PC-3 (cell line): ENCODE measurements at regions not wholly inside any gene's neighbourhood (a gene's known extent, or its start where the extent isn't known, plus 50 kb on each side); places are given as distances from the start of the nearest gene placed in this dataset.
"Not testable (repeated sequence)": the region's sequence is repeated elsewhere in the genome, so short reads cannot be mapped to it uniquely, and the experiment has no call there.

ENCODE experiments used
- ATAC-seq: fragments of 200-7000 bp; cut with Tn5 transposase; 2 replicates; pipeline ENCODE4 v1.9.1; 2020; ENCODE audit warnings: mild to moderate bottlenecking, moderate library complexity
- BruUV-seq: library from RNA; stranded (reverse); fragments of 400-500 nt; replicated peaks from 2 replicates; lab custom pipeline; 2021; lab: Mats Ljungman, UMichigan
- CTCF ChIA-PET: fragments of 300-600 bp; sonication (Branson Sonifier 250); formaldehyde crosslinking; loops from one replicate; lab custom pipeline; 2022; ENCODE audit warnings: antibody characterized with exemption; lab: Charles Lee
- POLR2A ChIA-PET: fragments of 300-600 bp; sonication (Branson Sonifier 250); formaldehyde crosslinking; loops from one replicate; lab custom pipeline; 2022; ENCODE audit warnings: antibody characterized with exemption; ENCODE audit not compliant: unreplicated experiment; lab: Charles Lee
- DNase-seq: peaks from one replicate; pipeline ENCODE4 v3.0.0-alpha.2; 2015
- H2AFZ ChIP-seq: fragments of 300-600 bp; sonication (generic); 2 replicates; pipeline ENCODE4 v1.6.0; 2016; ENCODE audit warnings: antibody characterized with exemption, low read length
- H3F3A ChIP-seq: fragments of 300-600 bp; sonication (generic); one replicate; pipeline ENCODE4 v1.6.0; 2017; ENCODE audit warnings: antibody characterized with exemption, low read length, control low read depth, mild to moderate bottlenecking; ENCODE audit not compliant: unreplicated experiment
- H3K27ac ChIP-seq: fragments of 300-600 bp; sonication (generic); 2 replicates; pipeline ENCODE4 v1.5.1; 2016; ENCODE audit warnings: mild to moderate bottlenecking, low read length
- H3K27me3 ChIP-seq: fragments of 300-600 bp; sonication (generic); 2 replicates; pipeline ENCODE4 v1.6.1; 2016; ENCODE audit warnings: low read length, mixed read lengths
- H3K36me3 ChIP-seq: fragments of 300-600 bp; sonication (generic); 2 replicates; pipeline ENCODE4 v1.6.1; 2016; ENCODE audit warnings: low read depth, mixed run types, low read length, mixed read lengths
- H3K4me1 ChIP-seq: fragments of 300-600 bp; sonication (generic); 2 replicates; pipeline ENCODE4 v1.5.1; 2016; ENCODE audit warnings: low read length; ENCODE audit not compliant: insufficient read depth
- H3K4me2 ChIP-seq: fragments of 300-600 bp; sonication (generic); 2 replicates; pipeline ENCODE4 v1.6.0; 2016; ENCODE audit warnings: low read length
- H3K4me3 ChIP-seq: fragments of 300-600 bp; sonication (generic); 2 replicates; pipeline ENCODE4 v1.5.1; 2016; ENCODE audit warnings: mild to moderate bottlenecking, low read length, mixed read lengths
- H3K79me2 ChIP-seq: fragments of 300-600 bp; sonication (generic); 2 replicates; pipeline ENCODE4 v1.6.1; 2017; ENCODE audit warnings: low read length, mixed read lengths
- H3K9ac ChIP-seq: fragments of 300-600 bp; sonication (generic); 2 replicates; pipeline ENCODE4 v1.6.0; 2016; ENCODE audit warnings: mild to moderate bottlenecking, low read length
- H3K9me2 ChIP-seq: fragments of 300-600 bp; sonication (generic); replicated peaks from 2 replicates; pipeline ENCODE4 v1.6.1; 2016; ENCODE audit warnings: mixed run types, low read length, mixed read lengths
- H3K9me3 ChIP-seq: fragments of 300-600 bp; sonication (generic); 2 replicates; pipeline ENCODE4 v1.6.1; 2016; ENCODE audit warnings: low read length, mixed read lengths
- H4K20me1 ChIP-seq: fragments of 300-600 bp; sonication (generic); 2 replicates; pipeline ENCODE4 v1.6.1; 2016; ENCODE audit warnings: low read length, mixed read lengths
- CTCF ChIP-seq: fragments of 300-600 bp; sonication (generic); conservative IDR thresholded peaks from 2 replicates; pipeline ENCODE4 v1.5.1; 2017; ENCODE audit warnings: antibody characterized with exemption, low read depth, mild to moderate bottlenecking, low read length
- EZH2 ChIP-seq: fragments of 300-600 bp; sonication (generic); IDR thresholded peaks from one replicate; pipeline ENCODE4 v1.6.1; 2017; ENCODE audit warnings: antibody characterized with exemption, mild to moderate bottlenecking, low read length; ENCODE audit not compliant: unreplicated experiment
- EZH2phosphoT487 ChIP-seq: fragments of 300-600 bp; sonication (generic); IDR thresholded peaks from 2 replicates; pipeline ENCODE4 v1.6.1; 2018; ENCODE audit warnings: mild to moderate bottlenecking, antibody characterized with exemption, low read length, borderline replicate concordance
- intact Hi-C: fragments of 100-400 bp; cut with micrococcal nuclease; formaldehyde crosslinking; loops from 2 replicates; pipeline ENCODE4 v1.9.0; 2023

- H2AFZ ChIP-seq = no peak overlapping the region
- H3K27ac ChIP-seq = peak overlapping the region; percentile 48
- H3K27me3 ChIP-seq = no peaks in the 10 kb centered on the region
- CTCF ChIA-PET = no interaction called here
- ATAC-seq (peak; percentile 1; the same call in 1 of the 2 replicates), DNase-seq (peak; percentile 51)
- H3K9me3 ChIP-seq = no peaks in the 10 kb centered on the region
- no peaks in the 10 kb centered on the region for H3K79me2 ChIP-seq
- H3K4me3 ChIP-seq = no peak overlapping the region
- H3K36me3 ChIP-seq = no peaks in the 10 kb centered on the region
- BruUV-seq = no TSS peak
- intact Hi-C loops = no loop called here
- 0 out of 2 replicates have a peak overlapping the region, but pooled peaks have one; percentile 9 for H3K4me2 ChIP-seq
- TF ChIP-seq CTCF (no peak), EZH2phosphoT487 (no peak), EZH2 (no peak)
- no peak overlapping the region for H3K9ac ChIP-seq
- POLR2A ChIA-PET = interaction anchor here (0.7 kb wide), 1 partner anchor 296 kb away, joined by 3 read pairs; no protein-coding TSS in a partner anchor
- H3K4me1 ChIP-seq = peaks cover 44% of the 10 kb centered on the region
- H3K9me2 ChIP-seq = no peaks in the 10 kb centered on the region
- no peaks in the 10 kb centered on the region for H4K20me1 ChIP-seq
- no peaks in the 10 kb centered on the region for H3F3A ChIP-seq
Measured at GRCh38 chr7:142511801-142512200, 237.5 kb upstream of the PRSS1 start.

- Histone ChIP-seq H3K9me3 (no peaks in the 10 kb centered on the region), H3K27me3 (no peaks in the 10 kb centered on the region), H3K36me3 (no peaks in the 10 kb centered on the region), H3K79me2 (no peaks in the 10 kb centered on the region), H3K27ac (peak overlapping the region; percentile 24; the same call in 1 of the 2 replicates), H2AFZ (no peak overlapping the region), H3F3A (no peaks in the 10 kb centered on the region), H3K4me2 (no peak overlapping the region), H3K4me1 (peaks cover 46% of the 10 kb centered on the region), H3K9ac (no peak overlapping the region), H3K9me2 (no peaks in the 10 kb centered on the region), H4K20me1 (no peaks in the 10 kb centered on the region), H3K4me3 (no peak overlapping the region)
- TF ChIP-seq EZH2 (no peak), CTCF (no peak), EZH2phosphoT487 (no peak)
- POLR2A ChIA-PET = no interaction called here
- CTCF ChIA-PET = no interaction called here
- no peak for DNase-seq
- intact Hi-C loops = no loop called here
- no TSS peak for BruUV-seq
- ATAC-seq = no peak
Measured at GRCh38 chr7:142511374-142511773, 237.9 kb upstream of the PRSS1 start.

GRCh38 chr7:142509235-142509634 is 240.0 kb upstream of the PRSS1 start:
- ATAC-seq, H3K36me3 ChIP-seq, CTCF ChIA-PET, H2AFZ ChIP-seq, DNase-seq, H3K9me3 ChIP-seq, H3F3A ChIP-seq, BruUV-seq, H3K79me2 ChIP-seq, intact Hi-C loops, POLR2A ChIA-PET, H4K20me1 ChIP-seq, H3K9me2 ChIP-seq, H3K4me3 ChIP-seq, H3K27me3 ChIP-seq: not testable (repeated sequence)
- peak overlapping the region; percentile 94 for H3K27ac ChIP-seq
- peak overlapping the region; percentile 63; the same call in 1 of the 2 replicates for H3K9ac ChIP-seq
- peak overlapping the region; percentile 40; the same call in 1 of the 2 replicates for H3K4me2 ChIP-seq
- H3K4me1 ChIP-seq = peaks cover 50% of the 10 kb centered on the region
